ENCODE measurements at regions not wholly inside any gene's neighbourhood (a gene's known extent, or its start where the extent isn't known, plus 50 kb on each side); places are given as distances from the start of the nearest gene placed in this dataset.

DNA sequence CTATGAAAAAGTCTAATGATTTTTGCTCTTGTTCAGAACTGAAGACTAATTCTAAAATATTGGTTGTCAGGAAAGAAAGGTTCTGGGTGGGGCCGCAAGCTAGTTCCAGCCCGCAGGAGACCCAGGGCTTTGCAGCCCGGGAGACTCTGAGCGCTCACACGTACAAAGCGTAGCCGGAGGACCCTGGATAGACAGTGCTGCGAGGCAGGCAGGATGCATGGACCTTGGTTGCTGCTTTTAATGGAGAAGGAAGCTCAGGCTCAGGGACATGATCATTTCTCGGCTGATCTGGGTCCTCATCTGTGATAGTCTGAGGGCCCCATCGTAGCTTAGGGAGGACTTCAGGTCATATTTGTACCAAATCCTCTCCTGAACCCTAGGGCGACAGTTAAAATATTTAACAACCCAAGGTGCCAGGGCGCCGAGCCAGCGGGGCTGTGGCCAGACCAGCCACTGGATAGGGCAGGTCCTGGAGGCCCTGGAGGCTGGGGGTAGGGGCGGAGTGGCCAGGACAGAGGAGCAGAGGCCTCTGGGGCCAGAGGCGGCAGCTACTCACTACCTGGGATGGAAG lies 70.1 kb upstream of the UNC5A start:
- H3K27me3 ChIP-seq (ENCODE audit: insufficient read depth, low read depth), result peaks cover 18% of the 10 kb centered on the region
- no peaks in the 10 kb centered on the region for H4K20me1 ChIP-seq (ENCODE audit: insufficient read depth)
- no TSS peak for BruUV-seq (replicated peaks)
- H3F3A ChIP-seq (ENCODE audit: insufficient read depth, low read depth), result no peaks in the 10 kb centered on the region
- no peaks in the 10 kb centered on the region for H3K4me1 ChIP-seq (replicated peaks; ENCODE audit: insufficient read depth)
- no peak overlapping the region for H2AFZ ChIP-seq
- CTCF ChIA-PET, result no interaction called here
- no peaks in the 10 kb centered on the region for H3K36me3 ChIP-seq (ENCODE audit: low read depth)
- H3K4me2 ChIP-seq, result no peak overlapping the region
- H3K9me2 ChIP-seq (ENCODE audit: insufficient read depth), result no peaks in the 10 kb centered on the region
- intact Hi-C loops (cut with micrococcal nuclease; ENCODE audit: unreplicated experiment), result no loop called here
- DNase-seq, result no peak
- H3K27ac ChIP-seq, result no peak overlapping the region
- TF ChIP-seq EZH2 (IDR thresholded peaks at IDR 0.05; ENCODE audit: low read depth) (no peak), CTCF (conservative IDR thresholded peaks at IDR 0.05) (no peak)
- no peak overlapping the region for H3K4me3 ChIP-seq
- H3K79me2 ChIP-seq (ENCODE audit: low read depth), result no peaks in the 10 kb centered on the region
- no peaks in the 10 kb centered on the region for H3K9me3 ChIP-seq (ENCODE audit: insufficient read depth, low read depth)
- POLR2A ChIA-PET (ENCODE audit: unreplicated experiment), result no interaction called here

- intact Hi-C loops (cut with micrococcal nuclease; ENCODE audit: unreplicated experiment), result no loop called here
- no peak overlapping the region for H3K27ac ChIP-seq
- no TSS peak for BruUV-seq (replicated peaks)
- no peak for DNase-seq
- H3K36me3 ChIP-seq (ENCODE audit: low read depth), result no peaks in the 10 kb centered on the region
- CTCF ChIA-PET, result no interaction called here
- H3K9me2 ChIP-seq (ENCODE audit: insufficient read depth), result no peaks in the 10 kb centered on the region
- no peak overlapping the region for H2AFZ ChIP-seq
- no peak overlapping the region for H3K4me3 ChIP-seq
- no peak for TF ChIP-seq CTCF (conservative IDR thresholded peaks at IDR 0.05)
- no peak for TF ChIP-seq EZH2 (IDR thresholded peaks at IDR 0.05; ENCODE audit: low read depth)
- no peaks in the 10 kb centered on the region for H3K79me2 ChIP-seq (ENCODE audit: low read depth)
- no peaks in the 10 kb centered on the region for H3K4me1 ChIP-seq (replicated peaks; ENCODE audit: insufficient read depth)
- peaks cover 18% of the 10 kb centered on the region for H3K27me3 ChIP-seq (ENCODE audit: insufficient read depth, low read depth)
- H3F3A ChIP-seq (ENCODE audit: insufficient read depth, low read depth), result no peaks in the 10 kb centered on the region
- no peak overlapping the region for H3K4me2 ChIP-seq
- H3K9me3 ChIP-seq (ENCODE audit: insufficient read depth, low read depth), result no peaks in the 10 kb centered on the region
- POLR2A ChIA-PET (ENCODE audit: unreplicated experiment), result no interaction called here
- no peaks in the 10 kb centered on the region for H4K20me1 ChIP-seq (ENCODE audit: insufficient read depth)
Measured at GRCh38 chr5:176740702-176741496, 69.5 kb upstream of the UNC5A start.

- POLR2A ChIA-PET (ENCODE audit: unreplicated experiment), result no interaction called here
- Histone ChIP-seq H3K27ac (no peak overlapping the region), H3K9me2 (ENCODE audit: insufficient read depth) (no peaks in the 10 kb centered on the region), H3K9me3 (ENCODE audit: insufficient read depth, low read depth) (no peaks in the 10 kb centered on the region), H3K4me1 (replicated peaks; ENCODE audit: insufficient read depth) (no peaks in the 10 kb centered on the region), H3K27me3 (ENCODE audit: insufficient read depth, low read depth) (peaks cover 18% of the 10 kb centered on the region), H3K79me2 (ENCODE audit: low read depth) (no peaks in the 10 kb centered on the region), H4K20me1 (ENCODE audit: insufficient read depth) (no peaks in the 10 kb centered on the region), H3K4me3 (no peak overlapping the region), H3F3A (ENCODE audit: insufficient read depth, low read depth) (no peaks in the 10 kb centered on the region), H3K4me2 (no peak overlapping the region), H3K36me3 (ENCODE audit: low read depth) (no peaks in the 10 kb centered on the region), H2AFZ (no peak overlapping the region)
- no peak for TF ChIP-seq CTCF (conservative IDR thresholded peaks at IDR 0.05)
- TF ChIP-seq EZH2 (IDR thresholded peaks at IDR 0.05; ENCODE audit: low read depth), result no peak
- BruUV-seq (replicated peaks), result no TSS peak
- intact Hi-C loops (cut with micrococcal nuclease; ENCODE audit: unreplicated experiment), result no loop called here
- DNase-seq, result no peak
- CTCF ChIA-PET, result no interaction called here
Measured at GRCh38 chr5:176741561-176742211, 68.7 kb upstream of the UNC5A start.
